ENCODE measurements at regions not wholly inside any gene's neighbourhood (a gene's known extent, or its start where the extent isn't known, plus 50 kb on each side); places are given as distances from the start of the nearest gene placed in this dataset.

GRCh38 chr6:19979986-19980385, 142.8 kb downstream of the ID4 start:
- H3K27me3 ChIP-seq (ENCODE audit: control insufficient read depth, insufficient read depth, low read length) = no peaks in the 10 kb centered on the region
- no peaks in the 10 kb centered on the region for H3K36me3 ChIP-seq (ENCODE audit: control insufficient read depth, insufficient read depth, low read length)
- H3K4me3 ChIP-seq (ENCODE audit: low read depth, low read length) = no peak overlapping the region
- DNase-seq (ENCODE audit: low read depth) = no peak
- no peak for TF ChIP-seq CTCF (IDR thresholded peaks at IDR 0.05; ENCODE audit: insufficient read depth, low read length, poor library complexity, severe bottlenecking)

- H3K4me3 ChIP-seq (ENCODE audit: low read depth, low read length) = no peak overlapping the region
- no peak for TF ChIP-seq CTCF (IDR thresholded peaks at IDR 0.05; ENCODE audit: insufficient read depth, low read length, poor library complexity, severe bottlenecking)
- H3K27me3 ChIP-seq (ENCODE audit: control insufficient read depth, insufficient read depth, low read length) = no peaks in the 10 kb centered on the region
- no peak for DNase-seq (ENCODE audit: low read depth)
- no peaks in the 10 kb centered on the region for H3K36me3 ChIP-seq (ENCODE audit: control insufficient read depth, insufficient read depth, low read length)
Observed at GRCh38 chr6:19983374-19983773, 146.2 kb downstream of the ID4 start.

GRCh38 chr6:19986691-19987438, 149.7 kb downstream of the ID4 start:
- TF ChIP-seq CTCF (IDR thresholded peaks at IDR 0.05; ENCODE audit: insufficient read depth, low read length, poor library complexity, severe bottlenecking) = no peak
- Histone ChIP-seq H3K27me3 (ENCODE audit: control insufficient read depth, insufficient read depth, low read length) (no peaks in the 10 kb centered on the region), H3K4me3 (ENCODE audit: low read depth, low read length) (no peak overlapping the region), H3K36me3 (ENCODE audit: control insufficient read depth, insufficient read depth, low read length) (no peaks in the 10 kb centered on the region)
- no peak for DNase-seq (ENCODE audit: low read depth)

GRCh38 chr6:19988555-19988954, 151.4 kb downstream of the ID4 start:
- Histone ChIP-seq H3K36me3 (ENCODE audit: control insufficient read depth, insufficient read depth, low read length) (no peaks in the 10 kb centered on the region), H3K27me3 (ENCODE audit: control insufficient read depth, insufficient read depth, low read length) (no peaks in the 10 kb centered on the region), H3K4me3 (ENCODE audit: low read depth, low read length) (no peak overlapping the region)
- DNase-seq (ENCODE audit: low read depth) = no peak
- TF ChIP-seq CTCF (IDR thresholded peaks at IDR 0.05; ENCODE audit: insufficient read depth, low read length, poor library complexity, severe bottlenecking) = no peak

GRCh38 chr6:19991176-19991575, 154.0 kb downstream of the ID4 start:
- TF ChIP-seq CTCF (IDR thresholded peaks at IDR 0.05; ENCODE audit: insufficient read depth, low read length, poor library complexity, severe bottlenecking) = no peak
- DNase-seq (ENCODE audit: low read depth) = no peak
- no peak overlapping the region for H3K4me3 ChIP-seq (ENCODE audit: low read depth, low read length)
- H3K27me3 ChIP-seq (ENCODE audit: control insufficient read depth, insufficient read depth, low read length) = no peaks in the 10 kb centered on the region
- H3K36me3 ChIP-seq (ENCODE audit: control insufficient read depth, insufficient read depth, low read length) = no peaks in the 10 kb centered on the region

- Histone ChIP-seq H3K4me3 (ENCODE audit: low read depth, low read length) (no peak overlapping the region), H3K36me3 (ENCODE audit: control insufficient read depth, insufficient read depth, low read length) (no peaks in the 10 kb centered on the region), H3K27me3 (ENCODE audit: control insufficient read depth, insufficient read depth, low read length) (no peaks in the 10 kb centered on the region)
- TF ChIP-seq CTCF (IDR thresholded peaks at IDR 0.05; ENCODE audit: insufficient read depth, low read length, poor library complexity, severe bottlenecking) = no peak
- no peak for DNase-seq (ENCODE audit: low read depth)
Observed at GRCh38 chr6:19994909-19995308, 157.7 kb downstream of the ID4 start.
